GM23248 (cell line): ENCODE measurements at regions not wholly inside any gene's neighbourhood (a gene's known extent, or its start where the extent isn't known, plus 50 kb on each side); places are given as distances from the start of the nearest gene placed in this dataset.

Experiments
- DNase-seq: peaks from one replicate; pipeline ENCODE4 v3.0.0-alpha.2; 2015
- H2AFZ ChIP-seq: fragments of 200-600 bp; sonication (generic); 2 replicates; pipeline ENCODE4 v1.6.1; 2016; ENCODE audit warnings: antibody characterized with exemption
- H3F3A ChIP-seq: fragments of 200-600 bp; sonication (generic); 2 replicates; pipeline ENCODE4 v1.6.1; 2016; ENCODE audit warnings: mild to moderate bottlenecking, antibody characterized with exemption, mixed run types; ENCODE audit not compliant: insufficient read depth
- H3K27ac ChIP-seq: fragments of 200-600 bp; sonication (generic); 2 replicates; pipeline ENCODE4 v1.5.1; 2016; ENCODE audit warnings: mild to moderate bottlenecking
- H3K27me3 ChIP-seq: fragments of 200-600 bp; sonication (generic); replicated peaks from 2 replicates; pipeline ENCODE4 v1.6.1; 2016; ENCODE audit warnings: mild to moderate bottlenecking; ENCODE audit not compliant: insufficient read depth
- H3K36me3 ChIP-seq: fragments of 200-600 bp; sonication (generic); 2 replicates; pipeline ENCODE4 v1.6.1; 2016; ENCODE audit warnings: low read depth, mild to moderate bottlenecking
- H3K4me1 ChIP-seq: fragments of 200-600 bp; sonication (generic); 2 replicates; pipeline ENCODE4 v1.6.1; 2016; ENCODE audit warnings: mild to moderate bottlenecking; ENCODE audit not compliant: insufficient read depth
- H3K4me2 ChIP-seq: fragments of 200-600 bp; sonication (generic); one replicate; pipeline ENCODE4 v1.6.1; 2016; ENCODE audit warnings: mild to moderate bottlenecking; ENCODE audit not compliant: unreplicated experiment
- H3K4me3 ChIP-seq: fragments of 200-600 bp; sonication (generic); 2 replicates; pipeline ENCODE4 v1.5.1; 2016; ENCODE audit warnings: mild to moderate bottlenecking
- H3K79me2 ChIP-seq: fragments of 200-600 bp; sonication (generic); 2 replicates; pipeline ENCODE4 v1.6.1; 2016; ENCODE audit warnings: mild to moderate bottlenecking; ENCODE audit not compliant: insufficient read depth
- H3K9ac ChIP-seq: fragments of 200-600 bp; sonication (generic); 2 replicates; pipeline ENCODE4 v1.6.1; 2016; ENCODE audit warnings: mild to moderate bottlenecking
- H3K9me2 ChIP-seq: fragments of 200-600 bp; sonication (generic); 2 replicates; pipeline ENCODE4 v1.6.1; 2016; ENCODE audit warnings: mixed run types, mild to moderate bottlenecking, moderate library complexity; ENCODE audit not compliant: insufficient read depth
- H3K9me3 ChIP-seq: fragments of 200-600 bp; sonication (generic); one replicate; pipeline ENCODE4 v1.6.1; 2017; ENCODE audit warnings: low read depth
- H4K20me1 ChIP-seq: fragments of 200-600 bp; sonication (generic); 2 replicates; pipeline ENCODE4 v1.6.0; 2016; ENCODE audit not compliant: insufficient read depth
- EZH2 ChIP-seq: fragments of 200-600 bp; sonication (generic); IDR thresholded peaks from 2 replicates; pipeline ENCODE4 v1.6.1; 2018; ENCODE audit warnings: antibody characterized with exemption, mild to moderate bottlenecking; ENCODE audit not compliant: insufficient read depth, poor library complexity, severe bottlenecking
- EZH2phosphoT487 ChIP-seq: fragments of 200-600 bp; sonication (generic); IDR thresholded peaks from 2 replicates; pipeline ENCODE4 v1.6.1; 2018; ENCODE audit warnings: antibody characterized with exemption, moderate library complexity, mild to moderate bottlenecking, low read depth; ENCODE audit not compliant: insufficient read depth
- WGBS, 2 experiments: methylation state at CpG; one replicate each; pipeline ENCODE4 v1.1.6; 2015 to 2017; ENCODE audit warnings: low lambda C conversion rate in 2 of 2, low coverage in 1 of 2; ENCODE audit errors: missing lambda C conversion rate in 2 of 2; 5-methylcytosine and 5-hydroxymethylcytosine counted together
- in situ Hi-C: fragments of 300-500 bp; cut with MboI; formaldehyde crosslinking; loops from 2 replicates; pipeline ENCODE4 v1.15.0; 2020

- H3K36me3 ChIP-seq, result no peaks in the 10 kb centered on the region
- H3K9ac ChIP-seq, result no peak overlapping the region
- H3K4me3 ChIP-seq, result no peak overlapping the region
- in situ Hi-C loops, result no loop called here
- H3K27ac ChIP-seq, result no peak overlapping the region
- no peaks in the 10 kb centered on the region for H3F3A ChIP-seq
- no peaks in the 10 kb centered on the region for H4K20me1 ChIP-seq
- no peak overlapping the region for H2AFZ ChIP-seq
- H3K4me2 ChIP-seq, result no peak overlapping the region
- no peaks in the 10 kb centered on the region for H3K9me2 ChIP-seq
- peaks cover 62% of the 10 kb centered on the region for H3K27me3 ChIP-seq
- H3K79me2 ChIP-seq, result no peaks in the 10 kb centered on the region
- TF ChIP-seq EZH2 (no peak), EZH2phosphoT487 (no peak)
- DNase-seq, result peak; percentile 64
- no peaks in the 10 kb centered on the region for H3K4me1 ChIP-seq
- no peaks in the 10 kb centered on the region for H3K9me3 ChIP-seq
- 5 to 6% methylated on average over 15 to 19 of the region's 19 CpGs for WGBS, 2 experiments
Measured at GRCh38 chr17:77734371-77735080, 224.0 kb upstream of the TNRC6C start.

GRCh38 chr17:77735081-77735565, 223.4 kb upstream of the TNRC6C start:
- Histone ChIP-seq H3K9me3 (no peaks in the 10 kb centered on the region), H3K36me3 (no peaks in the 10 kb centered on the region), H3K27ac (no peak overlapping the region), H3K9me2 (no peaks in the 10 kb centered on the region), H3K79me2 (no peaks in the 10 kb centered on the region), H3K9ac (no peak overlapping the region), H2AFZ (no peak overlapping the region), H3K4me2 (no peak overlapping the region), H3K4me3 (no peak overlapping the region), H3K27me3 (peaks cover 62% of the 10 kb centered on the region), H4K20me1 (no peaks in the 10 kb centered on the region), H3F3A (no peaks in the 10 kb centered on the region), H3K4me1 (no peaks in the 10 kb centered on the region)
- TF ChIP-seq EZH2 (no peak), EZH2phosphoT487 (no peak)
- in situ Hi-C loops, result no loop called here
- 11 to 12% methylated on average over 10 of the region's 10 CpGs for WGBS, 2 experiments
- DNase-seq, result peak; percentile 24

GRCh38 chr17:77735566-77736198, 222.8 kb upstream of the TNRC6C start:
- Histone ChIP-seq H2AFZ (no peak overlapping the region), H3K4me3 (no peak overlapping the region), H3K4me1 (no peaks in the 10 kb centered on the region), H4K20me1 (no peaks in the 10 kb centered on the region), H3K9me3 (no peaks in the 10 kb centered on the region), H3K27me3 (peaks cover 62% of the 10 kb centered on the region), H3K27ac (no peak overlapping the region), H3K79me2 (no peaks in the 10 kb centered on the region), H3K9ac (no peak overlapping the region), H3K4me2 (no peak overlapping the region), H3K9me2 (no peaks in the 10 kb centered on the region), H3K36me3 (no peaks in the 10 kb centered on the region), H3F3A (no peaks in the 10 kb centered on the region)
- peak; percentile 20 for DNase-seq
- WGBS, 2 experiments, result 7 to 11% methylated on average over 3 to 7 of the region's 7 CpGs
- in situ Hi-C loops, result no loop called here
- TF ChIP-seq EZH2phosphoT487 (no peak), EZH2 (no peak)

- Histone ChIP-seq H3K4me3 (no peak overlapping the region), H3K4me2 (no peak overlapping the region), H3K27me3 (peaks cover 62% of the 10 kb centered on the region), H2AFZ (no peak overlapping the region), H3K27ac (no peak overlapping the region), H3K36me3 (no peaks in the 10 kb centered on the region), H3K79me2 (no peaks in the 10 kb centered on the region), H3K9me3 (no peaks in the 10 kb centered on the region), H3F3A (no peaks in the 10 kb centered on the region), H3K4me1 (no peaks in the 10 kb centered on the region), H3K9me2 (no peaks in the 10 kb centered on the region), H3K9ac (no peak overlapping the region), H4K20me1 (no peaks in the 10 kb centered on the region)
- in situ Hi-C loops, result no loop called here
- DNase-seq, result peak; percentile 19
- WGBS, 2 experiments, result 6 to 9% methylated on average over 17 of the region's 17 CpGs
- TF ChIP-seq EZH2phosphoT487 (no peak), EZH2 (no peak)
Measured at GRCh38 chr17:77736199-77736585, 222.3 kb upstream of the TNRC6C start.
